Endothelial cell of umbilical vein (primary cell): ENCODE measurements at regions not wholly inside any gene's neighbourhood (a gene's known extent, or its start where the extent isn't known, plus 50 kb on each side); places are given as distances from the start of the nearest gene placed in this dataset.

ENCODE experiments used
- BruUV-seq: library from RNA; stranded (reverse); fragments of 400-500 nt; replicated peaks from 2 replicates; lab custom pipeline; 2021; lab: Mats Ljungman, UMichigan
- CTCF ChIA-PET: fragments of 300-600, 350-600 bp; sonication (Branson Sonifier 250); formaldehyde crosslinking; loops from one replicate; lab custom pipeline; 2021; ENCODE audit warnings: antibody characterized with exemption, inconsistent platforms; lab: Charles Lee
- POLR2A ChIA-PET: fragments of 300-600, 350-600 bp; sonication (Branson Sonifier 250); formaldehyde crosslinking; loops from one replicate; lab custom pipeline; 2021; ENCODE audit warnings: antibody characterized with exemption, inconsistent platforms; lab: Charles Lee
- DNase-seq: peaks from one replicate; pipeline ENCODE4 v3.0.0-alpha.2; 2011; ENCODE audit warnings: low read depth, low spot score
- FAIRE-seq: peaks from 2 replicates; lab custom pipeline; 2011; peaks lifted over from hg19 to GRCh38; lab: Jason Lieb, UNC
- H2AFZ ChIP-seq: 2 replicates; pipeline ENCODE4 v1.6.0; 2012; ENCODE audit warnings: low read depth, low read length, control low read depth, inconsistent platforms
- H3K27ac ChIP-seq: 2 replicates; pipeline ENCODE4 v1.5.1; 2011; ENCODE audit warnings: low read depth, mild to moderate bottlenecking, control low read depth, low read length, moderate library complexity; ENCODE audit not compliant: insufficient read depth
- H3K27me3 ChIP-seq, 2 experiments: 2 replicates each; pipeline versions ENCODE4 v1.6.0 to v1.6.1; 2011; ENCODE audit warnings: low read length in 2 of 2, mixed read lengths in 1 of 2; ENCODE audit not compliant: control insufficient read depth in 2 of 2, insufficient read depth in 2 of 2
- H3K36me3 ChIP-seq, 2 experiments: 2 replicates in 1 of 2; 3 replicates in 1 of 2; pipeline ENCODE4 v1.5.1; 2011; ENCODE audit warnings: low read length in 2 of 2, mild to moderate bottlenecking in 1 of 2, moderate library complexity in 1 of 2; ENCODE audit not compliant: control insufficient read depth in 2 of 2, insufficient read depth in 2 of 2; ENCODE audit errors: extremely low read depth in 1 of 2
- H3K4me1 ChIP-seq: 3 replicates; pipeline ENCODE4 v1.5.1; 2011; ENCODE audit warnings: mild to moderate bottlenecking, low read length; ENCODE audit not compliant: control insufficient read depth, insufficient read depth; ENCODE audit errors: extremely low read depth
- H3K4me2 ChIP-seq: 2 replicates; pipeline ENCODE4 v1.6.1; 2011; ENCODE audit warnings: low read length, control low read depth, mixed read lengths; ENCODE audit not compliant: insufficient read depth
- H3K4me3 ChIP-seq, 3 experiments: fragments of 200-600 bp in 1 of 3; sonication (generic), shearing (Covaris generic) in 1 of 3; replicated peaks in 1 of 3; 2 replicates each; pipeline ENCODE4 v1.5.1; 2011 to 2016; ENCODE audit warnings: control low read depth in 3 of 3, low read length in 3 of 3, mild to moderate bottlenecking in 2 of 3, inconsistent platforms in 1 of 3, low read depth in 1 of 3, moderate library complexity in 1 of 3; ENCODE audit not compliant: insufficient read depth in 1 of 3
- H3K79me2 ChIP-seq: 2 replicates; pipeline ENCODE4 v1.6.0; 2012; ENCODE audit warnings: low read length, inconsistent platforms; ENCODE audit not compliant: control insufficient read depth, insufficient read depth
- H3K9ac ChIP-seq: replicated peaks from 2 replicates; pipeline ENCODE3; 2011; ENCODE audit warnings: low read length, control low read depth; ENCODE audit not compliant: insufficient read depth; ENCODE audit errors: extremely low read depth
- H3K9me1 ChIP-seq: replicated peaks from 3 replicates; pipeline ENCODE4 v1.6.0; 2011; ENCODE audit warnings: mild to moderate bottlenecking, low read length; ENCODE audit not compliant: control insufficient read depth, insufficient read depth; ENCODE audit errors: extremely low read depth
- H3K9me3 ChIP-seq: replicated peaks from 2 replicates; pipeline ENCODE4 v1.5.1; 2012; ENCODE audit warnings: low read length, inconsistent platforms; ENCODE audit not compliant: control insufficient read depth, insufficient read depth
- H4K20me1 ChIP-seq: replicated peaks from 2 replicates; pipeline ENCODE3; 2011; ENCODE audit warnings: mild to moderate bottlenecking, low read length; ENCODE audit not compliant: control insufficient read depth, insufficient read depth; ENCODE audit errors: extremely low read depth
- EZH2 ChIP-seq: IDR thresholded peaks from 2 replicates; pipeline ENCODE4 v1.6.1; 2012; ENCODE audit warnings: borderline replicate concordance, low read depth, mild to moderate bottlenecking, moderate library complexity, low read length, inconsistent platforms; ENCODE audit not compliant: severe bottlenecking
- FOS ChIP-seq: IDR thresholded peaks from 2 replicates; pipeline ENCODE4 v1.6.1; 2011; ENCODE audit warnings: mild to moderate bottlenecking, low read length, moderate library complexity, borderline replicate concordance; ENCODE audit not compliant: insufficient read depth
- GATA2 ChIP-seq: IDR thresholded peaks from 2 replicates; pipeline ENCODE4 v1.7.0; 2011; ENCODE audit warnings: low read depth, mild to moderate bottlenecking, moderate library complexity, mixed read lengths, low read length; ENCODE audit not compliant: insufficient read length, insufficient read depth
- JUN ChIP-seq: IDR thresholded peaks from 2 replicates; pipeline ENCODE4 v1.6.1; 2011; ENCODE audit warnings: borderline replicate concordance, low read depth; ENCODE audit not compliant: insufficient read length, insufficient read depth
- MYC ChIP-seq: IDR thresholded peaks from one replicate; pipeline ENCODE4 v1.6.1; 2011; ENCODE audit warnings: mild to moderate bottlenecking, low read depth, low read length
- POLR2A ChIP-seq: IDR thresholded peaks from 2 replicates; pipeline ENCODE4 v1.6.1; 2012; ENCODE audit warnings: low read depth, mild to moderate bottlenecking, control low read depth, low read length
- POLR2AphosphoS5 ChIP-seq: IDR thresholded peaks from 2 replicates; pipeline ENCODE4 v1.6.1; 2012; ENCODE audit warnings: low read depth, mild to moderate bottlenecking, control low read depth, low read length, moderate library complexity; ENCODE audit not compliant: insufficient read depth
- dilution Hi-C: fragments of 300-500 bp; cut with MboI; formaldehyde crosslinking; loops from one replicate; pipeline ENCODE4 v1.15.0; 2019; ENCODE audit warnings: low sequenced_read_pairs; ENCODE audit not compliant: extremely low pct_ligation_motif_present
- intact Hi-C: fragments of 100-400 bp; cut with micrococcal nuclease; formaldehyde crosslinking; loops from one replicate; pipeline ENCODE4 v1.10.0; 2022
- TF ChIP-seq, protein P1 (sequence below), 2 donors: IDR thresholded peaks; 1 replicate in 1 of 2; 2 replicates in 1 of 2; pipeline ENCODE4 v1.5.1; 2011; ENCODE audit warnings: low read length in 2 of 2, mild to moderate bottlenecking in 2 of 2, moderate library complexity in 2 of 2, control low read depth in 1 of 2, inconsistent platforms in 1 of 2, low read depth in 1 of 2; ENCODE audit not compliant: insufficient read depth in 1 of 2; ENCODE audit errors: extremely low read depth in 1 of 2
- TF ChIP-seq, protein P2 (sequence below): IDR thresholded peaks from 2 replicates; pipeline ENCODE4 v1.6.1; 2011; ENCODE audit not compliant: insufficient read depth, insufficient read length

DNA sequence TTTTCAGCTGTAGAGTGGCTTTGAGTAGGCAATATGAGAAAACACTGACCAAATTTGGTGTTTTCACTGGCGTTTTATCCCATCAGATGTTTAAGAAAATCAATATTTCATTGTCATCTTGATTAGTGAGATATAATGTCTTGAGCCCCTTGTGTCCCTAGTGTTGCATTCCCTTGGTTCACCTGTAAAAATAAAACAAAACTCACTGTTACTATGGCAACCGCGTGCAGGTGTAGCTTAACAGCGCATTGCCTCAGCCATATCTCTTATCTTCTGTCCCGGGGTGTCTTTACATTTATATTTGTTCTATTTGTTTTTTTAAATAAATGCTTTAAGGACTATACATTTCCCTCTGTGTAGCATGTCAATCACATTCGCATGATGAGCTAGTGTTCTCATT is 551.6 kb downstream of the ZIC1 start:
- Histone ChIP-seq H3K4me3 (no peak overlapping the region), H3K4me1 (no peaks in the 10 kb centered on the region), H3K27ac (no peak overlapping the region), H2AFZ (no peak overlapping the region), H3K9ac (no peak overlapping the region), H3K36me3 (no peaks in the 10 kb centered on the region), H3K9me3 (no peaks in the 10 kb centered on the region), H3K79me2 (no peaks in the 10 kb centered on the region), H4K20me1 (no peaks in the 10 kb centered on the region), H3K4me2 (no peak overlapping the region), H3K27me3 (no peaks in the 10 kb centered on the region), H3K9me1 (no peaks in the 10 kb centered on the region)
- no TSS peak for BruUV-seq
- ChIA-PET POLR2A (no interaction called here), CTCF (interaction anchor here (0.9 kb wide), 1 partner anchor 10 kb away, joined by 3 read pairs; no protein-coding TSS in a partner anchor)
- dilution Hi-C loops, result no loop called here
- intact Hi-C loops, result no loop called here
- DNase-seq (no peak), FAIRE-seq (no peak)
- TF ChIP-seq JUN (no peak), MYC (no peak), POLR2A (no peak), GATA2 (no peak), FOS (no peak), POLR2AphosphoS5 (no peak), EZH2 (no peak)
- TF ChIP-seq, protein P1, sequence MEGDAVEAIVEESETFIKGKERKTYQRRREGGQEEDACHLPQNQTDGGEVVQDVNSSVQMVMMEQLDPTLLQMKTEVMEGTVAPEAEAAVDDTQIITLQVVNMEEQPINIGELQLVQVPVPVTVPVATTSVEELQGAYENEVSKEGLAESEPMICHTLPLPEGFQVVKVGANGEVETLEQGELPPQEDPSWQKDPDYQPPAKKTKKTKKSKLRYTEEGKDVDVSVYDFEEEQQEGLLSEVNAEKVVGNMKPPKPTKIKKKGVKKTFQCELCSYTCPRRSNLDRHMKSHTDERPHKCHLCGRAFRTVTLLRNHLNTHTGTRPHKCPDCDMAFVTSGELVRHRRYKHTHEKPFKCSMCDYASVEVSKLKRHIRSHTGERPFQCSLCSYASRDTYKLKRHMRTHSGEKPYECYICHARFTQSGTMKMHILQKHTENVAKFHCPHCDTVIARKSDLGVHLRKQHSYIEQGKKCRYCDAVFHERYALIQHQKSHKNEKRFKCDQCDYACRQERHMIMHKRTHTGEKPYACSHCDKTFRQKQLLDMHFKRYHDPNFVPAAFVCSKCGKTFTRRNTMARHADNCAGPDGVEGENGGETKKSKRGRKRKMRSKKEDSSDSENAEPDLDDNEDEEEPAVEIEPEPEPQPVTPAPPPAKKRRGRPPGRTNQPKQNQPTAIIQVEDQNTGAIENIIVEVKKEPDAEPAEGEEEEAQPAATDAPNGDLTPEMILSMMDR (IDR thresholded peaks at IDR 0.05; ENCODE audit: extremely low read depth in 1 of 2, insufficient read depth in 1 of 2, low read depth in 1 of 2, low read length in 2 of 2), result no peak
- TF ChIP-seq, protein P2, sequence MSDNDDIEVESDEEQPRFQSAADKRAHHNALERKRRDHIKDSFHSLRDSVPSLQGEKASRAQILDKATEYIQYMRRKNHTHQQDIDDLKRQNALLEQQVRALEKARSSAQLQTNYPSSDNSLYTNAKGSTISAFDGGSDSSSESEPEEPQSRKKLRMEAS, result no peak
